ENCODE measurements at regions not wholly inside any gene's neighbourhood (a gene's known extent, or its start where the extent isn't known, plus 50 kb on each side); places are given as distances from the start of the nearest gene placed in this dataset.

DNA sequence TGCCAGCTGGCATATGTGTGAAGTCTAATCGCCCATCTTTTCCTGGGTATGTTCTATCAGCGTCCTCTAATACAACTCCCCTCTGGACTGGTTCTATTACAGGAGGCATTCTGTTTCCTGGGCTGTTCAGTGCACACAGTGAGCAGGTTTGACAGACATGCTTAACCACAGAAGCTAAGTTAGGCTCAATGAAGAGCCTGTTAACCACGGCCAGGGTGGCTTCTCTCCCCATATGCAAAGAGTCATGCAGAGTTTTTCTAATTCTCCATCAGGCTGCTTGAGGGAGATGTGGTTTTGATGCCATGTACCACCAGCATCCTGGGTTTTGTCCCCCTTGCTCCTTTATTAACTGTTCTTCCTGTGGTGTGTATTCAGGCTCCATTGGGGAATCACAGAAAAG is 57.2 kb upstream of the ALOX12 start:
- CTCF ChIA-PET = interaction anchor here (1.0 to 1.2 kb wide), 3 partner anchors 9 to 66 kb away, joined by 3 to 4 read pairs (median 4); no protein-coding TSS in a partner anchor
- no peak overlapping the region for H3K4me3 ChIP-seq (ENCODE audit: low read depth, low read length)

DNA sequence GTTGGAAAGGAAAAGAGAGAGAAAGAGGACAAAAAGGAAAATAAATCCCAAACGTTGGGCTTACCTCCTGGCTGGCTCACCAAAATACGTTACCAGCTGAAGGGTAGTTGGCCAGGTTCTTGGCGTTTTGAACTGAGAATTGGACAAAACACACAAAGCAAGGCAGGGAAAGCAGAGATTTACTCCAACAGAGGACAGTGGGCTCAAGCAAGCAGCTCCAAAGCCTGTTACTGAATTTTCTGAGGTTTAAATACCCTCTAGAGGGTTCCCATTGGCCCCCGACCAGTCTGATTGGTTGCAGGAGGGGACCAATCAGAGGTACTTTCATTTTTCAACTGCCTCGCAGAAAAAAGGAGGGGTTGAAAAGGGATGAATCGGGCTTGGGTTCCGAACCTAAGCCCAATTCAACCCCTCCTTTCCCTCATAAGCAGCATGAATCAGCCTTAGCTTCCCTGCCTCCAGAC is 55.6 kb upstream of the ALOX12 start:
- Histone ChIP-seq H3K36me3 (ENCODE audit: control insufficient read depth, insufficient read depth, low read length) (no peaks in the 10 kb centered on the region), H3K4me3 (ENCODE audit: low read depth, low read length) (no peak overlapping the region), H3K27me3 (ENCODE audit: control insufficient read depth, insufficient read depth, low read length) (no peaks in the 10 kb centered on the region)
- TF ChIP-seq, protein P1, sequence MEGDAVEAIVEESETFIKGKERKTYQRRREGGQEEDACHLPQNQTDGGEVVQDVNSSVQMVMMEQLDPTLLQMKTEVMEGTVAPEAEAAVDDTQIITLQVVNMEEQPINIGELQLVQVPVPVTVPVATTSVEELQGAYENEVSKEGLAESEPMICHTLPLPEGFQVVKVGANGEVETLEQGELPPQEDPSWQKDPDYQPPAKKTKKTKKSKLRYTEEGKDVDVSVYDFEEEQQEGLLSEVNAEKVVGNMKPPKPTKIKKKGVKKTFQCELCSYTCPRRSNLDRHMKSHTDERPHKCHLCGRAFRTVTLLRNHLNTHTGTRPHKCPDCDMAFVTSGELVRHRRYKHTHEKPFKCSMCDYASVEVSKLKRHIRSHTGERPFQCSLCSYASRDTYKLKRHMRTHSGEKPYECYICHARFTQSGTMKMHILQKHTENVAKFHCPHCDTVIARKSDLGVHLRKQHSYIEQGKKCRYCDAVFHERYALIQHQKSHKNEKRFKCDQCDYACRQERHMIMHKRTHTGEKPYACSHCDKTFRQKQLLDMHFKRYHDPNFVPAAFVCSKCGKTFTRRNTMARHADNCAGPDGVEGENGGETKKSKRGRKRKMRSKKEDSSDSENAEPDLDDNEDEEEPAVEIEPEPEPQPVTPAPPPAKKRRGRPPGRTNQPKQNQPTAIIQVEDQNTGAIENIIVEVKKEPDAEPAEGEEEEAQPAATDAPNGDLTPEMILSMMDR (IDR thresholded peaks at IDR 0.05; ENCODE audit: insufficient read depth, low read depth, low read length) = no peak
- no peak for DNase-seq (ENCODE audit: low read depth)
- ChIA-PET POLR2A (no interaction called here), CTCF (interaction anchor here (0.6 to 1.0 kb wide), 2 partner anchors 11 to 220 kb away, joined by 3 read pairs; no protein-coding TSS in a partner anchor)

More for the DNA sequence above, 57.2 kb upstream of the ALOX12 start:
- no peaks in the 10 kb centered on the region for H3K36me3 ChIP-seq (ENCODE audit: control insufficient read depth, insufficient read depth, low read length)
- DNase-seq (ENCODE audit: low read depth) = no peak
- TF ChIP-seq, protein P1 (IDR thresholded peaks at IDR 0.05; ENCODE audit: insufficient read depth, low read depth, low read length) = no peak
- no peaks in the 10 kb centered on the region for H3K27me3 ChIP-seq (ENCODE audit: control insufficient read depth, insufficient read depth, low read length)
- POLR2A ChIA-PET = no interaction called here

DNA sequence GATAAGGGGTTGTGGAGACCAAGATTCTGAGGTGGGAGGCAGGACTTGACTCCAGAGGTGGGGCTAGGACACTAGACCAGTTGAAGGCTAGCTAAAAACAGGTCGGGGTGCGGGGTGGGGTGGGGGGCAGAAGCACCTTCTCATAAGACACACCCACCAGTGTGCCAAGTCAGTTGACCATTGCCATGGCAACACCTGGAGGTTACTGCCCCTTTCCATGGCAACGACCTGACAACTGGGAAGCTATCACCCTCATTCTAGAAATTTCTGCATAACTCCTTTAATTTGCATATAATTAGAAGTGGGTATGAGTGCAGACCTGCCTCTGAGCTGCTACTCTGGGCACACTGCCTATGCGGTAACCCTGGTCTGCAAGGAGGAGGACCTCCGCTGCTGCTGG is 53.9 kb upstream of the ALOX12 start:
- no peaks in the 10 kb centered on the region for H3K27me3 ChIP-seq (ENCODE audit: control insufficient read depth, insufficient read depth, low read length)
- POLR2A ChIA-PET = no interaction called here
- no peaks in the 10 kb centered on the region for H3K36me3 ChIP-seq (ENCODE audit: control insufficient read depth, insufficient read depth, low read length)
- no peak overlapping the region for H3K4me3 ChIP-seq (ENCODE audit: low read depth, low read length)
- TF ChIP-seq, protein P1 (IDR thresholded peaks at IDR 0.05; ENCODE audit: insufficient read depth, low read depth, low read length) = no peak
- no peak for DNase-seq (ENCODE audit: low read depth)
- CTCF ChIA-PET = interaction anchor here (0.9 kb wide), 1 partner anchor 13 kb away, joined by 3 read pairs; no protein-coding TSS in a partner anchor

DNA sequence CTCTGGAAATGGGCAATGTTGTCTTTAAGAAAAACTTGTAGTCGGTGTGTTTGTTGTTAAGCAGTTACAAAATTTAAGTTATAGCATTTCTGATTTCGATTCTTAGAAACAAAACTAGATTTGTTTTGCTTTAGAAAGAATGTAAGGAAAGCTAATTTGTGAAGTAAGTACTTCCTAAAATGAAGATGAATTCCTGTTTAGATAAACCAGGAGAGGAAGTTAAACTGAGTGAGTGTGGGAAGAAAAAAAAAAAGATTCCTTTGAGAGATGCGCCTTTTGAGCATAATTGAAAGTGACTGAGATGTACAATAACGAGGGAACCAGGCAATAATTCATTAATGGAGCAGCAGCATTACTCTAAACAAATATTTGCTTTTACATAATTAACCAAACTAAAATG is 52.4 kb upstream of the ALOX12 start:
- Histone ChIP-seq H3K36me3 (ENCODE audit: control insufficient read depth, insufficient read depth, low read length) (no peaks in the 10 kb centered on the region), H3K4me3 (ENCODE audit: low read depth, low read length) (no peak overlapping the region), H3K27me3 (ENCODE audit: control insufficient read depth, insufficient read depth, low read length) (no peaks in the 10 kb centered on the region)
- POLR2A ChIA-PET = no interaction called here
- TF ChIP-seq, protein P1 (IDR thresholded peaks at IDR 0.05; ENCODE audit: insufficient read depth, low read depth, low read length) = no peak
- CTCF ChIA-PET = no interaction called here
- DNase-seq (ENCODE audit: low read depth) = no peak
